Stimulated activated CD8-positive, alpha-beta memory T cell treated with anti-CD3 and anti-CD28 coated beads, Interleukin-15, amount 100 ng/mL, for 48 hours (primary cell): ENCODE measurements at regions not wholly inside any gene's neighbourhood (a gene's known extent, or its start where the extent isn't known, plus 50 kb on each side); places are given as distances from the start of the nearest gene placed in this dataset.

ENCODE experiments used
- DNase-seq, 2 donors: peaks; one replicate each; pipeline ENCODE4 v3.0.0-alpha.2; 2020; ENCODE audit warnings: low read depth in 2 of 2

GRCh38 chr13:89897681-89898080 lies 1449.8 kb upstream of the MIR17HG start:
- DNase-seq = no peak

GRCh38 chr13:89899302-89900103 lies 1448.0 kb upstream of the MIR17HG start:
- DNase-seq = no peak

- DNase-seq = no peak
Observed at GRCh38 chr13:89900104-89900765, 1447.3 kb upstream of the MIR17HG start.

GRCh38 chr13:89902223-89902622 lies 1445.3 kb upstream of the MIR17HG start:
- DNase-seq = no peak

- no peak for DNase-seq
Observed at GRCh38 chr13:89903115-89903514, 1444.4 kb upstream of the MIR17HG start.

GRCh38 chr13:89910166-89910565 lies 1437.3 kb upstream of the MIR17HG start:
- DNase-seq = no peak

GRCh38 chr13:89916551-89916950 lies 1430.9 kb upstream of the MIR17HG start:
- no peak for DNase-seq

- DNase-seq = no peak
Observed at GRCh38 chr13:89920461-89920860, 1427.0 kb upstream of the MIR17HG start.

GRCh38 chr13:89923052-89923451 lies 1424.4 kb upstream of the MIR17HG start:
- DNase-seq = no peak

GRCh38 chr13:89923736-89924135 lies 1423.8 kb upstream of the MIR17HG start:
- no peak for DNase-seq

GRCh38 chr13:89925107-89925506 lies 1422.4 kb upstream of the MIR17HG start:
- DNase-seq = no peak

GRCh38 chr13:89930861-89931260 lies 1416.6 kb upstream of the MIR17HG start:
- no peak for DNase-seq

GRCh38 chr13:89932902-89933301 lies 1414.6 kb upstream of the MIR17HG start:
- DNase-seq = no peak

GRCh38 chr13:89936256-89936655 lies 1411.2 kb upstream of the MIR17HG start:
- DNase-seq = no peak

- no peak for DNase-seq
Observed at GRCh38 chr13:89937420-89937819, 1410.1 kb upstream of the MIR17HG start.

- DNase-seq = no peak
Observed at GRCh38 chr13:89940383-89940782, 1407.1 kb upstream of the MIR17HG start.

- DNase-seq = no peak
Observed at GRCh38 chr13:89943139-89943538, 1404.3 kb upstream of the MIR17HG start.

GRCh38 chr13:89950225-89950624 lies 1397.3 kb upstream of the MIR17HG start:
- DNase-seq = no peak

- no peak for DNase-seq
Observed at GRCh38 chr13:89951341-89951740, 1396.1 kb upstream of the MIR17HG start.

GRCh38 chr13:89953581-89953980 lies 1393.9 kb upstream of the MIR17HG start:
- no peak for DNase-seq

- no peak for DNase-seq
Observed at GRCh38 chr13:89955773-89956172, 1391.7 kb upstream of the MIR17HG start.

GRCh38 chr13:89959074-89959473 lies 1388.4 kb upstream of the MIR17HG start:
- no peak for DNase-seq

- DNase-seq = no peak
Observed at GRCh38 chr13:89965252-89965651, 1382.2 kb upstream of the MIR17HG start.
